Uterus (tissue), 2 donors: ENCODE measurements at regions not wholly inside any gene's neighbourhood (a gene's known extent, or its start where the extent isn't known, plus 50 kb on each side); places are given as distances from the start of the nearest gene placed in this dataset.

ENCODE experiments used
- POLR2A ChIP-seq, 2 donors: fragments of 450-650 bp; IDR thresholded peaks; one replicate each; pipeline ENCODE4 v1.6.1; 2016; ENCODE audit warnings: antibody characterized with exemption in 2 of 2, mild to moderate bottlenecking in 1 of 2, moderate library complexity in 1 of 2
- TF ChIP-seq, protein P1 (sequence below), 4 experiments: fragments of 200-600 bp in 2 of 4; fragments of 450-650 bp in 2 of 4; sonication (generic) in 2 of 4; IDR thresholded peaks; one replicate each; pipeline ENCODE4 v1.5.1; 2016 to 2019; ENCODE audit warnings: antibody characterized with exemption in 4 of 4, mild to moderate bottlenecking in 2 of 4, moderate library complexity in 1 of 4

DNA sequence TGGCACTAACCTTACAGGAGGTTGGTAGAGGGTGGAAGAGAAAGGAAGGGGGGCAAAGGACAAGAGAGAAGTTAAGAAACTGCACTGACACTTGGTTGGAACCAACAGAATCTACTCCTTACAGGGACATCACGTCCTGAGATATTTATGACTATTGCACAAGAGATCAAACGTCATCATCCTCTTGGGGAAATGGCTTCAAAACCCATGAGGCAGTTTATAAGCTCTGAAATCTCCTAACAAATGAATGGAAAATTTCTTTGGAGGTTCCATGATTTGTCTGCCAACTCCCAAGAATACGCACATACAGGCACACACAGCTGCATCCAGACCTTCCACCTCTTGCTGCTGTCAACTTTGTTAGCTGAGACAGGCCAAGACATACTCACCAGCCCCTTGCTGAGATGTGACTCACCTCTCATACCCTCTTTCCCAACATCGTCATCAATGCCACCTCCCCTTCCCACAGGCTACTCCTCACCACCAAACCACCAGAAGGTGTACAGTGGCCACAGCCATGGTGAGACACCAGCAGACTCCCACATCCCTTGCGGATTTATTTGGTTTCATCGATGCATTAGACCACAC is 135.5 kb downstream of the SETD4 start:
- TF ChIP-seq POLR2A (IDR thresholded peaks at IDR 0.05), result no peak
- TF ChIP-seq, protein P1, sequence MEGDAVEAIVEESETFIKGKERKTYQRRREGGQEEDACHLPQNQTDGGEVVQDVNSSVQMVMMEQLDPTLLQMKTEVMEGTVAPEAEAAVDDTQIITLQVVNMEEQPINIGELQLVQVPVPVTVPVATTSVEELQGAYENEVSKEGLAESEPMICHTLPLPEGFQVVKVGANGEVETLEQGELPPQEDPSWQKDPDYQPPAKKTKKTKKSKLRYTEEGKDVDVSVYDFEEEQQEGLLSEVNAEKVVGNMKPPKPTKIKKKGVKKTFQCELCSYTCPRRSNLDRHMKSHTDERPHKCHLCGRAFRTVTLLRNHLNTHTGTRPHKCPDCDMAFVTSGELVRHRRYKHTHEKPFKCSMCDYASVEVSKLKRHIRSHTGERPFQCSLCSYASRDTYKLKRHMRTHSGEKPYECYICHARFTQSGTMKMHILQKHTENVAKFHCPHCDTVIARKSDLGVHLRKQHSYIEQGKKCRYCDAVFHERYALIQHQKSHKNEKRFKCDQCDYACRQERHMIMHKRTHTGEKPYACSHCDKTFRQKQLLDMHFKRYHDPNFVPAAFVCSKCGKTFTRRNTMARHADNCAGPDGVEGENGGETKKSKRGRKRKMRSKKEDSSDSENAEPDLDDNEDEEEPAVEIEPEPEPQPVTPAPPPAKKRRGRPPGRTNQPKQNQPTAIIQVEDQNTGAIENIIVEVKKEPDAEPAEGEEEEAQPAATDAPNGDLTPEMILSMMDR (IDR thresholded peaks at IDR 0.05), result no peak
